ENCODE measurements at regions not wholly inside any gene's neighbourhood (a gene's known extent, or its start where the extent isn't known, plus 50 kb on each side); places are given as distances from the start of the nearest gene placed in this dataset.

DNA sequence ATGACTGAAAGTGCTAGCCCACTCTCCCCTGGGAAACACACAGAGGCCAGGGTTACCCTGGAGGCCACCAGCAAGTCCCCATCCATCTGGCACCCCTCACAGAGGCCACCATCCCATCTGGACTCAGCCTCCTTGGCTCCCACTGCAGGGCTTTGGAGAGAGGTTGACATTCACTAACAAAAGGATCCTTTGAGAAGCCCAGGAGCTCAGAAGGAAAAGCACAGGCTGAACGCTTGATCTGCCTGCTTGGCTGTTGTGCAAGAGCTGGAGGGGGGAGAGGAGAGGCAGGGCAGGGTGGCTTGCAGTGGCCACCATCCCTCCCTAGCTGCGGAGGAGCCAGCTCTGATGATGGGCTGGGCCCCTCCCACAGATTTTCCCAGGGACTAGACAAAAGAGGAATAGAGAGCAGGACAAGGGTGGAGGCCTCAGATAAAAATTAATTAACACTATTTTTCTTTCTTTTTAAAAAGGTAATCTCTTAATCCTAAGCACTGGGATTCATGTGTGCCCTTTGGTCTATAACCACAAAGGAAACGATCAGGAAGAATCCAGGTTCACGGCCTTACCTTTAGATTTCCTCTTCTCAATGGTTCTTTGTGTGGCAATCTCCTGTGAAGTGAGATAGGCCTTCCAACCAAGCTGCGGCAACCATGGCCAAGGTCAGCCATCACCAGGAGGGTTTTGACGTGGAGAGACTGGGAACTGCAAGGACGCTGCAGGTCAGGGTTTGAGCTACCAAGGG lies 154.7 kb downstream of the BARX2 start:
- no peak for DNase-seq (ENCODE audit: low spot score)
- Histone ChIP-seq H3K4me3 (no peak overlapping the region), H3K27me3 (no peaks in the 10 kb centered on the region), H3K27ac (no peak overlapping the region), H3K9me3 (ENCODE audit: low read depth) (no peaks in the 10 kb centered on the region), H3K4me1 (ENCODE audit: insufficient read depth) (no peaks in the 10 kb centered on the region), H3K4me2 (no peak overlapping the region), H2AFZ (no peak overlapping the region), H3K36me3 (replicated peaks; ENCODE audit: insufficient read depth, low read depth) (no peaks in the 10 kb centered on the region), H4K20me1 (ENCODE audit: insufficient read depth, poor library complexity, severe bottlenecking) (no peaks in the 10 kb centered on the region), H3K79me2 (no peaks in the 10 kb centered on the region), H3K9me2 (replicated peaks; ENCODE audit: insufficient read depth) (no peaks in the 10 kb centered on the region)
- TF ChIP-seq, protein P1, sequence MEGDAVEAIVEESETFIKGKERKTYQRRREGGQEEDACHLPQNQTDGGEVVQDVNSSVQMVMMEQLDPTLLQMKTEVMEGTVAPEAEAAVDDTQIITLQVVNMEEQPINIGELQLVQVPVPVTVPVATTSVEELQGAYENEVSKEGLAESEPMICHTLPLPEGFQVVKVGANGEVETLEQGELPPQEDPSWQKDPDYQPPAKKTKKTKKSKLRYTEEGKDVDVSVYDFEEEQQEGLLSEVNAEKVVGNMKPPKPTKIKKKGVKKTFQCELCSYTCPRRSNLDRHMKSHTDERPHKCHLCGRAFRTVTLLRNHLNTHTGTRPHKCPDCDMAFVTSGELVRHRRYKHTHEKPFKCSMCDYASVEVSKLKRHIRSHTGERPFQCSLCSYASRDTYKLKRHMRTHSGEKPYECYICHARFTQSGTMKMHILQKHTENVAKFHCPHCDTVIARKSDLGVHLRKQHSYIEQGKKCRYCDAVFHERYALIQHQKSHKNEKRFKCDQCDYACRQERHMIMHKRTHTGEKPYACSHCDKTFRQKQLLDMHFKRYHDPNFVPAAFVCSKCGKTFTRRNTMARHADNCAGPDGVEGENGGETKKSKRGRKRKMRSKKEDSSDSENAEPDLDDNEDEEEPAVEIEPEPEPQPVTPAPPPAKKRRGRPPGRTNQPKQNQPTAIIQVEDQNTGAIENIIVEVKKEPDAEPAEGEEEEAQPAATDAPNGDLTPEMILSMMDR (IDR thresholded peaks at IDR 0.05; ENCODE audit: poor library complexity): no peak
- TF ChIP-seq EZH2 (IDR thresholded peaks at IDR 0.05; ENCODE audit: borderline replicate concordance) (no peak), EZH2phosphoT487 (IDR thresholded peaks at IDR 0.05; ENCODE audit: low read depth, severe bottlenecking, unreplicated experiment) (no peak)
- WGBS (ENCODE audit: low lambda C conversion rate, missing lambda C conversion rate): 65% methylated on average over 7 of the region's 7 CpGs

DNA sequence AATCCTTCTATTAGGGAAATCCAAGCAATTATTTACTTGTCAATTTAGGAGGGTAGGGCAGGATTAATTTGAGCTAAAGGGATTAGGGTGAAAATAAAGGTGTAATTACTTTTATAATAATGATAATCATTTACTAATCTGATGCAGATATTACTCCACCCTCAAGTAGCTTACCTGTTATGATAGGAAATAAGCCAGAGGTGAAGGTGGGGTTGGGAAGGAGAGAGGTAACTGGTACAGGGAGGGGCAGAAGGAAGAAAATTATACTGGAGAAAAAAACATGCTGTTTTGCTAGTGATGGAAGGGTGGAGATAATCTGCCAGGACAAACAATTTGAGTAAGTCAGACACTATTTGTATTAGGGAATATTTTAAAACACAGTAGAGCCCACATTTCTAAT lies 157.7 kb downstream of the BARX2 start:
- Histone ChIP-seq H3K79me2 (no peaks in the 10 kb centered on the region), H3K9me2 (replicated peaks; ENCODE audit: insufficient read depth) (no peaks in the 10 kb centered on the region)

DNA sequence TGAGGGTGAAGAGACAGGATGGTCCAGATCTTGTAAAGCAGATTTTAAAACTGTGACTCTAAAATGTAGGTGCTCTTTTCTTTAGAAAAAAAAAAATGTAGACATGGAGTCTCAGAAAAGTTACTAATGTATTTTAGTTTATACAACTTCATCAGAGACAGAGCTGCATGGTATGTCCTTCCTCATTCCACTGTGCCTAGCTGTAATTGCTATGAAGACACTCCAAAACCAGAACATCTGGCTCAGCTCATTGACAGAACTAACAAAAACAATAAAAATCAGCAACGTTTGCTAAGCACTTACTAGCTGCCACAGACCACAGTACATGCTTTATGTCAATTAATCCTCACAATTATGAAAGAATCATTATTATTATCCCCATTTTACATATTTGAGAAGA lies 160.7 kb downstream of the BARX2 start:
- no peaks in the 10 kb centered on the region for H4K20me1 ChIP-seq (ENCODE audit: insufficient read depth, poor library complexity, severe bottlenecking)
- 47% methylated on average over 1 of the region's 1 CpG for WGBS (ENCODE audit: low lambda C conversion rate, missing lambda C conversion rate)
- H2AFZ ChIP-seq: no peak overlapping the region
- H3K9me2 ChIP-seq (replicated peaks; ENCODE audit: insufficient read depth): no peaks in the 10 kb centered on the region
- H3K79me2 ChIP-seq: no peaks in the 10 kb centered on the region
- H3K27me3 ChIP-seq: no peaks in the 10 kb centered on the region
- H3K4me2 ChIP-seq: no peak overlapping the region
- no peak overlapping the region for H3K4me3 ChIP-seq
- H3K4me1 ChIP-seq (ENCODE audit: insufficient read depth): no peaks in the 10 kb centered on the region
- no peak overlapping the region for H3K27ac ChIP-seq
- no peak for DNase-seq (ENCODE audit: low spot score)
- no peaks in the 10 kb centered on the region for H3K36me3 ChIP-seq (replicated peaks; ENCODE audit: insufficient read depth, low read depth)
- H3K9me3 ChIP-seq (ENCODE audit: low read depth): no peaks in the 10 kb centered on the region
- TF ChIP-seq, protein P1 (IDR thresholded peaks at IDR 0.05; ENCODE audit: poor library complexity): no peak
- no peak for TF ChIP-seq EZH2 (IDR thresholded peaks at IDR 0.05; ENCODE audit: borderline replicate concordance)
- TF ChIP-seq EZH2phosphoT487 (IDR thresholded peaks at IDR 0.05; ENCODE audit: low read depth, severe bottlenecking, unreplicated experiment): no peak

More for the DNA sequence above, 157.7 kb downstream of the BARX2 start:
- TF ChIP-seq, protein P1 (IDR thresholded peaks at IDR 0.05; ENCODE audit: poor library complexity): no peak
- no peak for TF ChIP-seq EZH2 (IDR thresholded peaks at IDR 0.05; ENCODE audit: borderline replicate concordance)
- no peak for TF ChIP-seq EZH2phosphoT487 (IDR thresholded peaks at IDR 0.05; ENCODE audit: low read depth, severe bottlenecking, unreplicated experiment)
- Histone ChIP-seq H3K4me1 (ENCODE audit: insufficient read depth) (no peaks in the 10 kb centered on the region), H3K4me3 (no peak overlapping the region), H3K9me3 (ENCODE audit: low read depth) (no peaks in the 10 kb centered on the region), H3K27ac (no peak overlapping the region), H3K27me3 (no peaks in the 10 kb centered on the region), H4K20me1 (ENCODE audit: insufficient read depth, poor library complexity, severe bottlenecking) (no peaks in the 10 kb centered on the region), H3K4me2 (no peak overlapping the region), H3K36me3 (replicated peaks; ENCODE audit: insufficient read depth, low read depth) (no peaks in the 10 kb centered on the region), H2AFZ (no peak overlapping the region)
- no peak for DNase-seq (ENCODE audit: low spot score)

Measured in hepatocyte (in vitro differentiated cells).